Activated CD8-positive, alpha-beta memory T cell treated with anti-CD3 and anti-CD28 coated beads for 1 hour (primary cell): ENCODE measurements at regions not wholly inside any gene's neighbourhood (a gene's known extent, or its start where the extent isn't known, plus 50 kb on each side); places are given as distances from the start of the nearest gene placed in this dataset.

Source experiments
- DNase-seq, 2 donors: peaks; one replicate each; pipeline ENCODE4 v3.0.0-alpha.2; 2020; ENCODE audit warnings: low read depth in 1 of 2; ENCODE audit errors: extremely low read depth in 1 of 2

DNA sequence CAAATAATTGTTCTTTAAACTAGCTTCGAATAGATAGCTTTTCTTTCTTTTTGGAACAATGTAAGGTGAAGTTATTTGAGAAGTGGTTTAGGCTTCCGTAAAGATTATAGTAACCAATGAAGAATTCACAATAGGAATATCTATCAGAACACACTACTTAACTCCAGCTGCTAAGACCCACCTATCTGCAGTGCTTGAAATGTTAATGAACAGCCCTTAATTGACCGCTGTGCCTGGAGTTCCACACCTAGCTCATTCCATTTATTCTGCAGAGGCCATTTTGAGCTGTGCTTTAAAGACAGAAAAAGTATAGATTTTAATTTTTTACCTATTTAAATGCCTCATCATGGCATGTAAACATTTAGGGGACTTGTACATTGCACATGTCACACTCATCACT lies 83.3 kb upstream of the APCDD1 start:
- no peak for DNase-seq

DNA sequence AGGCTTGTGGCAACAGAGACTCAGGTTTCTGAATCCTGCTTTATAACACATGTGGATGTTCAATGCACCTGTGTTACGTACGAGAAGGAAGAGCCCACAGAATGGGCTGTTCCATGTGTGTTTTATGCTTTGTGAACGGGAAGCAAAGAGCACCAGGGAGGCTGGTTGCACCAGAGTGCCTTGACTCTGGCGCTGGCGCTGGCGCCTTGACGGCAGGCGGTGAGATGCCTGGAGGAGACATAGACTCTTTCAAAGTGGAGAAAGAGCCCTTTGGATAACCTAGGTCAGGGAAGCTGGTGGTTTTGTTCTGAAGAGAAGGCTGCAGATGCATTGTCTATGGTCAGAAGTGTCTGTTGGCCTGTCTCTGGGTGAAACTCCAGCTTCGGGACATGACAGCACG lies 80.2 kb upstream of the APCDD1 start:
- no peak for DNase-seq

DNA sequence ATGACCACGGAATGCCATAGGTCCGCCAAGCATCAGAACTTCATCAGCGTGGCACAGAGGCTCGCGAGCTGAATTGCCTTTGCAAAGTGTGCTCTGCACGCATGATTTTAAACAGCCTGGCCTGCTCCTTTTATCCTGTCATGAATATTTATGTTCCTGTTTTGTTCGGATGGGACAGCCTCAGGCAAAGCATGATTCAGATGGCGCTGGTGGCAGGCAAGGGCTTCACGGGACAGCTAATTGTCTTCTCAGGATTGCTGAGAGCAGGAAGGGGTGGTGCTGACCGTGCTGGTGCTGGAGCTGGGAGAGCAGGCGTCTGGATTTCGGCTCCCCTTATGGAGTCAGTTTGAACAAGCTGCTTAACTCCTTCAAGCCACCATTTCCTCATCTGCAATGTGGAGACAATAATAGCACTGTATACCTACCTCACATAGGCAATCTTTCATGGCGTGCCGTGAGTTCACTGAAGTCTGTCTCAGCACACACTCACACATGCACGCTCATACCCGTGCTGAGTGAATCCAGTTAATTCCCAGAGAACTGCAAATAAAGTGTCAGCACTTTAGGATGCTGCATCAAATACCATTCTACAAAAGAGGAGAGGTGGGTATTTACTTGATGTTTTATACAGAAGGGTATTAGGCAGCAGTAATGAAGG lies 79.7 kb upstream of the APCDD1 start:
- DNase-seq = no peak

DNA sequence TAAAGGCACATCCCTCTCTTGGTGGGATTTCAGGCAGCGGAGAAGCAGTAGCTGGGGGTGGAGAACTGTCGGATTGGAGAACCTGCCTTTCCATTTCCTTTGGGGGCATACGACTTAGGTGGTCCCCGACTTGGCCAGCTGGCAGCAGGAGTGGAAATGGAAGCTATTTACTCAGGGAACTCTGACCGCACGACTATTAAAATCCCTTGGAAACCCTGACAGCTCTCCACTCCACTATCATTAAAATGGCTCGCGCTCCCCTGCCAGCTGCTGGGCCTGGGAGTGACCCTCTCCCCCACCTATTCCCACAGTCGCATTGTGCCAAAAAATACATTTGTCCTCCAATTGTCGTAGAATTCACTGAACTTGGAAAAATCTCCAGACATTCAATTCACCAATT lies 77.7 kb upstream of the APCDD1 start:
- no peak for DNase-seq

DNA sequence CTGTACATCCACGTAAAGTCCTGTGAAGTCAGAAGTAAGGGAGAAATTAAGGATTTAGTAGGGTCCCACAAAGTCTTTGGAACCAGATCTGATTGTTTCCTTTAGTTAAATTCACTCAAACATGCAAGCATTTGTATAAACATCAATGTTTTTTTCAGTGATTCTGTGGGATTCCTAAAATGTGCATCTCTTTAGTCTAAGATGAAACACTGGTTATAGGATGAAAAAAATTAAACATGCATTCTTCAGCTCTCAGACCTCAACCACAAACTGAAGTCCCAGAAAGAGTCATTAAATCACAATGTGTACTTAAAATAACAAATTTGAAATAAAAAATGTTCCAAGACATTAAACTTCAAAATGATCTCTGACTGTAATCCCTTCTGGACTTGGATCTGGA lies 76.5 kb upstream of the APCDD1 start:
- DNase-seq = no peak

DNA sequence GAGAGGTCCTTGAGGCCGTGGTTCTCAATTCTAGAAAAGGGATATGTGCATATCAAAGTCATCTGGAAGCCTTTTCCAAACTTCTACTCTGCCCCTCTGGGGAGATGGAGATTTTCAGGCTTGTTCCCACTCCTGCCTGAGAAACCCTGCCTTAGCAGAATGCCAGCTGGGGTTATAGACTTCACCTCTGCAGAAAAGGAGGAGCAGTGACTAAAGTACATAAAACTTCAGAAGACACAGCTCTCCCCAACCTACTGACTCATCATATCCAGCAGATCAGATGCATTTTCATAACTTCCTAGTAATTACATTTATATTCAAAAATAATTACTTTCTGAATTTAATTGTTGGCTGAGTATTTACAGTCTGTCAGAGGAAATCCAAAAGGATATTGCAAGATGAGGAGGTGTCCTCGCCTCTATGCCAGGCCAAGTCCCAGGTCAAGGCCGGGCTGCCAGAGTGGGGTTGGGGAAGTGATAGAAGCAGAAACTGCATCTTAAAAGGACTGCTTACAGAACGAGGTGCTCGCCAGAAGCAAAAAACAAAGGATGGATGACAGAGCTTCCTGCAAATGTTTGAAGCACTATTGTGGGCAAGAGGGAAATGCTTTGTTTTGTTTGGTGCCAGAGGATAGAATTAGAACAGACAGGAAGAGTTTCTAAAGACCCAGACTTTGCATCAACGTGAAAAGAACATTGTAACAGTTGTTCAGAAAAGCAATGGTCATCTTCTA lies 75.6 kb upstream of the APCDD1 start:
- DNase-seq = no peak

DNA sequence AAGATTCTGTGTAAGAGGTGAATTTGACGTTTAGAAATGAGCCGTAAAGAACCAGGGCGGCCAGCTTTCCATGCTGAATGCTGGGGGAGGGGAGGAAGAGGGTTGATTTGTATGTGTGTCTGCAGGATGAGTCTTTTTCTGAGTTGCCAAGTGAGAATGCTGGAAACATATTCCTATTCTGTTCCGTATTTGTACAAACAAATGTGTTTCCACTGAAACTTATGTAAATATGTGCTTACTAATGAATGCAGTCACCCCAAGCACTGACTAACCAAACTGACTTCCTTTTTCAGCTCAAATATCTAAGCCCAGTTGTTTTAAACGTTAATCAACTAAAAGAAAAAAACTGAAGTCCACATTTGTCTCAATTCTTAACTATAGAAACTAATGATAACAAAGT lies 74.9 kb upstream of the APCDD1 start:
- DNase-seq = no peak

DNA sequence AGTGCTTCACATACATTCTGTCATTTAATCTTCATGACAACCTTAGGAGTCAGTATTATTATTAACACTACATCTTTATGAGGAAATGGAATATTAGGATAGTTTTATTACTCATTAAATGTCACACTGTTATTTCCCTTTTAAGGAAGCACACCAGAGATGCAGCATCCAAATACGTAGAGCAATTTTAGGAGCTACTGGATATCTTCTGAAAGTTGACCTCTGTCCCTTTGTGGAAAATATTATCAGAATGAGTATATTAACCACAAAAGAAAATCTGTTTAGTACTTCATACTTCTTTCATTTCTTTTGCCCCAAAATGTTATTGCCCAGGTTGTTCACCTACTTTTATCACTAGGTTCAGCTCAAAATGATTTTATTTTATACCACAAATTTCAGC lies 72.9 kb upstream of the APCDD1 start:
- DNase-seq = no peak

DNA sequence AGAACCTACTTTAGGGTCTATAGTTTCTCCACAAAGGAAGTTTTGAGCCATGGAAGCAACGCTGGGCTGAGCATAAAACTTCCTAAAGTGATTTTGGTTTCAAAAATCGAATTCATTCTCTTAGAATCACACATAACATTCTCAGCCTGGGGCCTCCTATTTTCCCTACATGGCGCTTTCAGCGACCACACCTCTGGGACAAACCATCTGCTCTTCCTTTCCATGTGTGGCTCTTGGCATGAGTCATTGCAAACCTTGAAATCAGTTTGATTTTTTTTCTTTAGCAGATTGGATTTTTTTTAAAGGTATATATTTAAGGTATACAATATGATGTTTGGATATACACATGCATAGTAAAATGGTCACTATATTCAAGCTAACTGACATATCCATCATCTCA lies 72.5 kb upstream of the APCDD1 start:
- no peak for DNase-seq

DNA sequence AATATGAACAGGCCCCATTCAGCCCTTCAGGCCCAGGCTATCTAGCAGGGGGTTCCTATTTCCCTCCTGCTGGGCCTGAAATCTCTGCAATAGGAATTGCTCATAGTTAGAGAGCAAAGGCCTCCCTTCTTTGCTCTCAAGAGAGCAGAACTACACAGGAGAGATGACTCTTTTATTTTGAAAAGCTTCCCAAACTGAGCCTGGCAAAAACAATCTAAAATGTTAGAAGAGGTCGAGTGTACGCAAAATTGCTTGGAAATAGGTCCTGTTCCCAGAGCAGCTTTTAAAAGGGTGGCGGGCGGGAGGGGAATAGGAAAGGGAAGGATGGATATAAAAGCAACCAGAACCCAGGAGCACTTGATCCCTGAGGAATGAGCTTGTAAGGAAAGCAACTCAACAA lies 68.4 kb upstream of the APCDD1 start:
- no peak for DNase-seq

DNA sequence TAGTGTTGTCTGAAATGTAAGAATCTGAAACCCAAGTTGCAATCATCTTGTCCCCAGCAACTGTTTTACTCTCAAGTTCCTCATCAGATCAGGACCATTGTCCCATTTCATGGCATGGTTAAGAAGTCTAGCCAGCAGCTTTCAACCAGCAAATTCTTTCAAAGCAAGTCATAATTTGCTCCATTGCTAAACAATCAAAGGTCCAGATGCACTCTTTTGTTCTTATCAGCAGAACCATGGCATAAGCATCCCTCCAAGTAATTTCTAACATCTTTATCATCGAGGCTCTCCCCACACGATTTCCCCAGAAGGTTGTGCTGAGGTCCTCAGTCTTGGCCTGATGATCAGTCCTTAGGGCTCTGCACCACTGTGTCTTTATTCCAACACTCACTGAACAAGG lies 67.5 kb upstream of the APCDD1 start:
- no peak for DNase-seq

DNA sequence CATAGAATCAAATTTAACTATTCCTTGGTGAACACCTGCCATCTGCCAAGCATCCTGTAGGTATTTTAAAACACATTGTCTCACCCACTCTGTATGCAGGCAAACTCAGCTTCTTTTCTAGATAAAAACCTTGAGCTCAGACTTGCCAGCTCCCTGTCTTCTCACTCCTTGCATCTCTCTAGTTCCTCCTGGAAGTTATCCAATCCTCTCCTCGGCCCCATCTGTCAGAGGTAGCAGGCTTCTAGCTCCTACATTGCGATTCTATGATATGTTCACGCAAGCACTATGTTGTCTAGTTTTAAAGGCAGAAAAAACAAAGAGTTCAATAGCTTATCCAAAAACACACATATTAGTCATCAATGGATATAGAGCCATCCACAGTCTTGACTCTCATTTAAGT lies 67.0 kb upstream of the APCDD1 start:
- DNase-seq = no peak

DNA sequence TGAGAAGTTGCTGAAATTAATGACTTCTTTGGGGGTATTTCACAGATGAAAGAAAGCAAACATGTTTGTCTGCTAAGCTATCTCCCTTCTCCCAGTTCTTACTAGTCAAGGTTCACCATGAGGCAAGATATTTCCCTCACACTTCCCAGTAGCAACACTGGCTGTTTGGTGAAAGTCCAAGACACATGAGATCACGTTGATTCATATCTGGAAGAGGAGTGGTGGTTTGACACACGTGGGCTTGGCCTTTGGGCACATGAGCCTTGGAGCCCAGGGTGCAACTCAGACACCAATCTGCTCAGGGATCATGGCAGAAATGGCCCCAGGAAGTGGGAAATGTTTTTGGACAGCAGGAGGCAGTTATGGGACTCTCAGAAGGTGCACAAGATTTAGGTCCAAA lies 66.1 kb upstream of the APCDD1 start:
- no peak for DNase-seq

DNA sequence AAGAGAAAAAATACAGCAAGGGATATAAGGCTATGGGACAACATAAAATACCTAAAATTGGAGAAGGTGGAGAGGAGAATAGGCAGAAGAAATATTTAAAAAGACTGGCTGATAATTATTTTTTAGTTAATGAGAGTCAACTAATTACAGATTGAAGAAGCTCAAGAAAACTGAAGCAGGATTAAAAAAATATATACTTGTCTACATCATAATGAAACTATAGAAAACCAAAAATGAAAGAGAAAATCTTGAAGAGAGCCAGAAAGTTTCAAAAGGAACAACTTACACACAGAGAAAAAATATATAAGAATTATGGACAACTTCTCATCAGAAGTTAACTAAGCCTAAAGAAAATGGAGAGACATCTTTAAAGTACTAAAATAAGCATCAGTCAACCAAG lies 62.9 kb upstream of the APCDD1 start:
- no peak for DNase-seq

DNA sequence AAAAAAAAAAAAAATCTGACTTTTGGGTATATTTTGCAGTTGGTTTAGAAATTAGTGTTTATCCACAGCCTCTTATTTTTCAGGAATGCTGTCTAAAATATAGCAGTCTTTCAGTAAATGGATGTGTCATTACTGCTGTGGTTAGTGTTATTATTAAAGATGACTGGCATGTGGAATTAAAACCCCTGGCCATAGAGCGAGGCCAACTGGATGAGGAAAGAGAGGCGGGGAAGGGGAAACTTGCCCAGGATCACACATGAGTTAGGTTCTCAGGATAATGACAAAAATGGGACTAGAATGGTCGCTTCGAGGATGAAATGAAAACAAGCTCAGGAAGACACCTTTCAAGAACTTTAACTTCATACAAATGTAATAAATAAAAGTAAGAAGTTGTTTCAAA lies 57.4 kb upstream of the APCDD1 start:
- DNase-seq = no peak

DNA sequence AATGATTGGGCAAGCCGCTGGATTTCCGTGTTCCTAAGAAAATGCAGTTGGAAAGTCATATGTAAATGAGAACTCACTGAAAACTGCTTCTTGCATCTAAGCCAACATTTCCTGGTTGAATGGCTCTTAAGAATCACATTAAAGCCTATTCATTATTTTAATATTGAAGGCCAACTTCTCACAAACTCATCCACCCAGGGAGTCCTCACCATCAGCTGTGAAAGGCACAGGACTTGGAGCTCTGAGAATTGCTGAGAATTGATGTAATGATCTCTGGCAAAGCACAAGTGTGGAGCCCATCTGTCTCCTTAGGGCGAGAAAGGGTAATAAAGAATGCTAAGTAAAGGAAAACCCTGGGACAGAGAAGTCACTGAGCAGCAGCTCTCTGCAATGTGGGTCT lies 55.9 kb upstream of the APCDD1 start:
- DNase-seq = no peak

DNA sequence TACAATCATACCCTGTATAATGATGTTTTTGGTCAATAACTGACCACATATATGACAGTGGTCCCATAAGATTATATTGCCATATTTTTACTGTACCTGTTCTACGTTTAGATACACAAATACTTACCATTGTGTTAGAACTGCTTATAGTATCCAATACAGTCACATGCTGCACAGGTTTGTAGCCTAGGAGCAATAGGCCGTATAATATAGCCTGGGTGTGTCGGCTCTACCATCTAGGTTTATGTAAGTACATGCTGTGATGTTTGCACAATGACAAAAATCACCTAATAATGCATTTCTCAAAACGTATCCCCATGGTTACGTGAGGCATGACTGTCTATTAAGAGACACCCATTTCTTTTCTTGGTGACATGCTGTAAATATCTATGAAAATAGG lies 55.0 kb upstream of the APCDD1 start:
- DNase-seq = no peak

DNA sequence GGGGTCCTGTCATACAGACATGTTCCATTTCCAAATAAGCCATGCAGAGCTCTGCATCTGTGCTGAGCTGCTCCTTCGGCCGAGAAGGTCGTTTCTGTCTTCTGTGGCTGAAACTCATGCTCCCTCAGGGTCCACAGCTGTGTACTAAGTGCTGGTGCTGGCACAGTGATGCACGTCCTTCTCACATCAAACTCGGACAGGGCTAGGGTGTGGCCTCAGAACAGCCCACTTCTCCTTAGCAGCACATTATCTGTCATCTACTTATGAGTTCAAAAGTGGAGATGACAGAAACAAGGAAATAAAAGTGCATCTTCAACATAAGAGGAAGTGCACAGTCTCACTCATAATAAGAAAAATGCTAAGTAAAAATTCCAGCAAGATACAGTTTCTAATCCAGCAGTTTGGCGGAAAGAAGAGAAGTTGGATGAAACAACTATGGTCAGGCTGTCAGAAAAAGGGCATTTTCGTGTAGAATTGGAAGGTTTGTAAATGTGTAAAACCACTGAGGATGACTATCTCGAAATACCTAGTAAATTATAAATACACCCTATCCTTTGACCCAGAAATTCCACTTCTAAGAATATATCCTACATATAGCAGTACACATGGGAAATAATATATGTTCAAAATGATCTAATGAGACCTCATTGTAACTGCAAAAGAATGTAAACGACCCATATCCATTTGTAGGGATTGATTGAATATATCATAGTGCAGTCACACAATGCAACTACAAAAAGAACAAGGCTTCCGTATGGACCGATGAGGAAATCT lies 53.7 kb upstream of the APCDD1 start:
- no peak for DNase-seq

DNA sequence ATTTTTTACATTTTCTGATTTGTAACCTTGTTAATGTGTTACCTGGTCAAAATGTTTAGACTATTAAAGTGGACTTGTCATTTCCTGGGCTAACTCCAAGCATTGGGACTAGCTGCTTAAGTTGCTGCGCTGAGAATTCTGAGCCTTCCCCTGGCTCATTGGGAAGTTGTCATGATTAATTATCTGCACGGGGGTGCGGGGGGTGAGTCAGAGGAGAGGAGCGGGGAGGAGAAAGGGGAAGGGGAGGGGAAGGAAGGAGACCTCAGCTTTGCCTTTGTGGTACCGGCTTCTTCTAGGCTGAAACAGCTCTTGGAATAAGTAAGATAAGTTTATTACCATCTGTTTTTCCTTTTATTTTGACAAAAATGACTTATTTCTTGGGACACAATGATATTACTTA lies 52.9 kb upstream of the APCDD1 start:
- no peak for DNase-seq

DNA sequence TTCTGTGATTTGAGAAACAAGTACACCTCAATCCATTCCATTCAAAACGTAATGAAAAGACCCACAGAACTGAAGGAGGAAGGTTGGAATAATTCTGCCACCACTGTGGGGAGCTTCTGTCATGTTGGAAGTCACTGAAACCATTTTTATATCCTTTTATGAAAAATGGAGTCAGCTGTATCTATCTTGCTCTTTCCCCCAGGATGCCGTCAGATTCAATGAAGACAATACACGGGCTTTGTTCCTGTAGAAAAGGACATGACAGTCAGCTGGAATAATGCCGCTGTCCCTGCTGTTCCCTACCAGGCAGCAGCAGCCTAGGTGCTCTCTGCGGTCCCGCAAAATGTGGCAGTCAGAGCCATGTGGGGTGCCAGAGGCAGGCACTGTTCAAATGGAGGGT lies 52.5 kb upstream of the APCDD1 start:
- DNase-seq = no peak

DNA sequence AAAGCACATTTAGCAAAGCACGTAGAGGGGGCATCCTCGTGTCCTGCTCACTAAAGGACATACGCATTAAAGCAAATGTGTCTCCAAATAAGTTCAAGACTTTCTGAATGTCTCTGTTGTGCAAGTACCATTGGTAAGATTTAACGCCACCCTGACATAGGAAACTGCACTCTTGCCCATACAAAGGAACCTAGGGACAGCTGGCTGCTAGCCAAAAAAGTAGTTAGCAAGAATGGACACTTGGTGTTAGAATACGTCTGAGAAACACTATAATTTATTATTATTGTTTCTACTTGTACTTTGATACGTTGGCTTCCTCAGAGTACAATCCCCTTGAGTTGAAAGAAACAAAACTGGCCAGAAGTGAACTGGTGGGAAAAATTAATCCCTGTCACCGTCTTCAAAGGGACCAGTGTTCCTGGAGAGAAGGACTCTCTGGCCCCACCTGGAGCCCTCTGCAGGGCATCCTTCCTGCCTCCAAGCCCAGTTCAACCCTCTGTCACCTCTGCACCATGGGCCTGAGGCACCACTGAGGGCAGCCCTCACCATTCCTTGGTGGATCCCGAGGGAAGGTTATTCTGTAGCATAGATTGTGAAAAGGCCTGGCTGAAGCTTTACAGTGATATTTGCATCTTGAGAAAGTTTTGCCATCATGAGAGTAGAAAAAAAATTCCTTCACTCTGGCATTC lies 51.4 kb upstream of the APCDD1 start:
- no peak for DNase-seq

DNA sequence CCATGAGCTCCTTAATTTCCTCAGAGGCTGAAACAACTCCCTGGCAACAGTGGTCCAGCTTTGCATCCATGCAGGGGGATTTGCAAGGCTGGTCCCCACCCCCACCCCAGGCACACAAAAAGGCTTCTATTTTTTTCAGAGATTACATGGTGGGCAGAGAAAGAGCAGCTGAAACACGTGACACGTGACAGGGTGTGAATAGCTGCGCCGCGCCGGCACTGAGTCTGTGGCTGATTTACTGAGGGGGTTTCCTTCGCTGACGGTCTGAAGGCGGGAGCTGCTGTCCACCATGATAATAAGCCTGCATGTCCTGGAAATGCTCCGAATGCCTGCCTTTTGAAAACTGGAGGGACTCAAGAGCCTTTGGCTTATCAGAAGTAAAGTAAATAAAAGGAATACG lies 50.7 kb upstream of the APCDD1 start:
- DNase-seq = no peak
